ENCODE measurements at regions not wholly inside any gene's neighbourhood (a gene's known extent, or its start where the extent isn't known, plus 50 kb on each side); places are given as distances from the start of the nearest gene placed in this dataset.

- POLR2A ChIA-PET, result no interaction called here
- TF ChIP-seq CTCF (IDR thresholded peaks at IDR 0.05; ENCODE audit: low read depth, low read length), result no peak
- H3K27ac ChIP-seq (ENCODE audit: low read depth, low read length), result no peak overlapping the region
- no peak for DNase-seq (ENCODE audit: low read depth, low spot score)
- H3K4me3 ChIP-seq (ENCODE audit: low read depth, low read length), result no peak overlapping the region
- CTCF ChIA-PET, result no interaction called here
- H3K27me3 ChIP-seq (ENCODE audit: control insufficient read depth, insufficient read depth, low read length), result peaks cover 15% of the 10 kb centered on the region
- peaks cover 3% of the 10 kb centered on the region; the same call in 1 of the 2 replicates for H3K9me3 ChIP-seq (ENCODE audit: control insufficient read depth, insufficient read depth, low read length)
Measured at GRCh38 chr13:31588316-31588715, 151.0 kb upstream of the RXFP2 start.

GRCh38 chr13:31588893-31589292 is 150.4 kb upstream of the RXFP2 start:
- H3K9me3 ChIP-seq (ENCODE audit: control insufficient read depth, insufficient read depth, low read length), result peaks cover 3% of the 10 kb centered on the region; the same call in 1 of the 2 replicates
- POLR2A ChIA-PET, result no interaction called here
- no peak for TF ChIP-seq CTCF (IDR thresholded peaks at IDR 0.05; ENCODE audit: low read depth, low read length)
- CTCF ChIA-PET, result no interaction called here
- no peak overlapping the region for H3K27ac ChIP-seq (ENCODE audit: low read depth, low read length)
- H3K4me3 ChIP-seq (ENCODE audit: low read depth, low read length), result no peak overlapping the region
- H3K27me3 ChIP-seq (ENCODE audit: control insufficient read depth, insufficient read depth, low read length), result peaks cover 15% of the 10 kb centered on the region
- DNase-seq (ENCODE audit: low read depth, low spot score), result no peak

GRCh38 chr13:31591642-31592233 is 147.6 kb upstream of the RXFP2 start:
- H3K27me3 ChIP-seq (ENCODE audit: control insufficient read depth, insufficient read depth, low read length), result peaks cover 15% of the 10 kb centered on the region
- no peak overlapping the region for H3K27ac ChIP-seq (ENCODE audit: low read depth, low read length)
- TF ChIP-seq CTCF (IDR thresholded peaks at IDR 0.05; ENCODE audit: low read depth, low read length), result no peak
- CTCF ChIA-PET, result no interaction called here
- no peak for DNase-seq (ENCODE audit: low read depth, low spot score)
- H3K9me3 ChIP-seq (ENCODE audit: control insufficient read depth, insufficient read depth, low read length), result no peaks in the 10 kb centered on the region
- H3K4me3 ChIP-seq (ENCODE audit: low read depth, low read length), result no peak overlapping the region
- POLR2A ChIA-PET, result no interaction called here

GRCh38 chr13:31594056-31594455 is 145.3 kb upstream of the RXFP2 start:
- POLR2A ChIA-PET, result no interaction called here
- CTCF ChIA-PET, result interaction anchor here (1.8 kb wide), 1 partner anchor 56 kb away, joined by 6 read pairs; no protein-coding TSS in a partner anchor

GRCh38 chr13:31595563-31595962 is 143.8 kb upstream of the RXFP2 start:
- DNase-seq (ENCODE audit: low read depth, low spot score), result no peak
- Histone ChIP-seq H3K9me3 (ENCODE audit: control insufficient read depth, insufficient read depth, low read length) (no peaks in the 10 kb centered on the region), H3K27me3 (ENCODE audit: control insufficient read depth, insufficient read depth, low read length) (peaks cover 9% of the 10 kb centered on the region), H3K4me3 (ENCODE audit: low read depth, low read length) (no peak overlapping the region), H3K27ac (ENCODE audit: low read depth, low read length) (no peak overlapping the region)
- ChIA-PET CTCF (no interaction called here), POLR2A (no interaction called here)
- TF ChIP-seq CTCF (IDR thresholded peaks at IDR 0.05; ENCODE audit: low read depth, low read length), result no peak

More at GRCh38 chr13:31594056-31594455, 145.3 kb upstream of the RXFP2 start:
- no peak for DNase-seq (ENCODE audit: low read depth, low spot score)
- no peak overlapping the region for H3K27ac ChIP-seq (ENCODE audit: low read depth, low read length)
- no peaks in the 10 kb centered on the region for H3K9me3 ChIP-seq (ENCODE audit: control insufficient read depth, insufficient read depth, low read length)
- no peak for TF ChIP-seq CTCF (IDR thresholded peaks at IDR 0.05; ENCODE audit: low read depth, low read length)
- no peak overlapping the region for H3K4me3 ChIP-seq (ENCODE audit: low read depth, low read length)
- H3K27me3 ChIP-seq (ENCODE audit: control insufficient read depth, insufficient read depth, low read length), result peaks cover 13% of the 10 kb centered on the region

Data from AG04450 (cell line).